Smooth muscle cell (in vitro differentiated cells): ENCODE measurements at regions not wholly inside any gene's neighbourhood (a gene's known extent, or its start where the extent isn't known, plus 50 kb on each side); places are given as distances from the start of the nearest gene placed in this dataset.

Source experiments
- DNase-seq: peaks from one replicate; lab custom pipeline; 2025; ENCODE audit not compliant: unreplicated experiment; lab: John Stamatoyannopoulos, UW
- H2AFZ ChIP-seq: fragments of 200-600 bp; sonication (generic); 2 replicates; pipeline ENCODE4 v1.6.0; 2016; ENCODE audit warnings: antibody characterized with exemption, low read depth, mild to moderate bottlenecking
- H3F3A ChIP-seq: fragments of 200-600 bp; sonication (generic); 2 replicates; pipeline ENCODE4 v1.6.0; 2017; ENCODE audit warnings: antibody characterized with exemption, low read depth
- H3K27ac ChIP-seq: fragments of 200-600 bp; sonication (generic); 2 replicates; pipeline ENCODE4 v1.5.1; 2016; ENCODE audit warnings: low read depth, mild to moderate bottlenecking
- H3K27me3 ChIP-seq: fragments of 200-600 bp; sonication (generic); 2 replicates; pipeline ENCODE4 v1.6.1; 2016; ENCODE audit warnings: low read depth, mild to moderate bottlenecking
- H3K36me3 ChIP-seq: fragments of 200-600 bp; sonication (generic); 2 replicates; pipeline ENCODE4 v1.5.1; 2016; ENCODE audit warnings: low read depth
- H3K4me1 ChIP-seq: fragments of 200-600 bp; sonication (generic); 2 replicates; pipeline ENCODE4 v1.5.1; 2016; ENCODE audit warnings: low read depth
- H3K4me2 ChIP-seq: fragments of 200-600 bp; sonication (generic); 2 replicates; pipeline ENCODE4 v1.6.0; 2016; ENCODE audit warnings: mild to moderate bottlenecking
- H3K4me3 ChIP-seq: fragments of 200-600 bp; sonication (generic); 2 replicates; pipeline ENCODE4 v1.5.1; 2016; ENCODE audit warnings: mild to moderate bottlenecking
- H3K79me2 ChIP-seq: fragments of 200-600 bp; sonication (generic); 2 replicates; pipeline ENCODE4 v1.6.0; 2016; ENCODE audit warnings: low read depth, mild to moderate bottlenecking
- H3K9ac ChIP-seq: fragments of 200-600 bp; sonication (generic); 2 replicates; pipeline ENCODE4 v1.6.0; 2016; ENCODE audit warnings: low read depth
- H3K9me3 ChIP-seq: fragments of 200-600 bp; sonication (generic); replicated peaks from 2 replicates; pipeline ENCODE4 v1.5.1; 2016; ENCODE audit warnings: low read depth
- H4K20me1 ChIP-seq: fragments of 200-600 bp; sonication (generic); 2 replicates; pipeline ENCODE4 v1.6.0; 2016; ENCODE audit warnings: low read depth
- CTCF ChIP-seq: fragments of 200-600 bp; sonication (generic); IDR thresholded peaks from 2 replicates; pipeline ENCODE4 v1.5.1; 2017; ENCODE audit warnings: borderline replicate concordance, mild to moderate bottlenecking, antibody characterized with exemption; ENCODE audit not compliant: insufficient read depth, poor library complexity, severe bottlenecking
- WGBS: methylation state at CpG from one replicate; pipeline ENCODE4 v1.1.7; 2016; ENCODE audit warnings: low lambda C conversion rate; 5-methylcytosine and 5-hydroxymethylcytosine counted together

- Histone ChIP-seq H3K4me1 (no peaks in the 10 kb centered on the region), H3K9me3 (no peaks in the 10 kb centered on the region), H3K9ac (no peak overlapping the region), H2AFZ (no peak overlapping the region), H3K79me2 (no peaks in the 10 kb centered on the region), H3F3A (no peaks in the 10 kb centered on the region), H4K20me1 (no peaks in the 10 kb centered on the region), H3K36me3 (no peaks in the 10 kb centered on the region), H3K27me3 (no peaks in the 10 kb centered on the region), H3K27ac (no peak overlapping the region), H3K4me2 (no peak overlapping the region), H3K4me3 (no peak overlapping the region)
- no peak for TF ChIP-seq CTCF
- 90% methylated on average over 3 of the region's 3 CpGs for WGBS
- no peak for DNase-seq
Measured at GRCh38 chr5:57705769-57706168, 223.2 kb upstream of the ACTBL2 start.

GRCh38 chr5:57703721-57704120 lies 221.1 kb upstream of the ACTBL2 start:
- Histone ChIP-seq H3K9ac (no peak overlapping the region), H3K4me1 (no peaks in the 10 kb centered on the region), H3K9me3 (no peaks in the 10 kb centered on the region), H3K36me3 (no peaks in the 10 kb centered on the region), H4K20me1 (no peaks in the 10 kb centered on the region), H3K79me2 (no peaks in the 10 kb centered on the region), H3K27me3 (no peaks in the 10 kb centered on the region), H3K4me3 (no peak overlapping the region), H3K4me2 (no peak overlapping the region), H2AFZ (no peak overlapping the region), H3F3A (no peaks in the 10 kb centered on the region), H3K27ac (no peak overlapping the region)
- DNase-seq: no peak
- no peak for TF ChIP-seq CTCF
- WGBS: 75% methylated on average over 1 of the region's 1 CpG

- H3K9me3 ChIP-seq: no peaks in the 10 kb centered on the region
- no peak overlapping the region for H3K4me3 ChIP-seq
- H3K36me3 ChIP-seq: no peaks in the 10 kb centered on the region
- H3K27ac ChIP-seq: no peak overlapping the region
- H4K20me1 ChIP-seq: no peaks in the 10 kb centered on the region
- H3K79me2 ChIP-seq: no peaks in the 10 kb centered on the region
- no peak for DNase-seq
- H3K9ac ChIP-seq: no peak overlapping the region
- H3K27me3 ChIP-seq: no peaks in the 10 kb centered on the region
- no peak overlapping the region for H2AFZ ChIP-seq
- 93% methylated on average over 2 of the region's 2 CpGs for WGBS
- H3K4me2 ChIP-seq: no peak overlapping the region
- peaks cover 8% of the 10 kb centered on the region for H3F3A ChIP-seq
- no peak for TF ChIP-seq CTCF
- peaks cover 8% of the 10 kb centered on the region for H3K4me1 ChIP-seq
Measured at GRCh38 chr5:57700484-57700883, 217.9 kb upstream of the ACTBL2 start.

- H3K4me3 ChIP-seq: no peak overlapping the region
- H3K79me2 ChIP-seq: no peaks in the 10 kb centered on the region
- peaks cover 8% of the 10 kb centered on the region for H3F3A ChIP-seq
- no peaks in the 10 kb centered on the region for H3K9me3 ChIP-seq
- TF ChIP-seq CTCF: no peak
- no peak overlapping the region for H2AFZ ChIP-seq
- no peak overlapping the region for H3K4me2 ChIP-seq
- peaks cover 8% of the 10 kb centered on the region for H3K4me1 ChIP-seq
- H3K9ac ChIP-seq: no peak overlapping the region
- no peak overlapping the region for H3K27ac ChIP-seq
- H4K20me1 ChIP-seq: no peaks in the 10 kb centered on the region
- WGBS: 93% methylated on average over 3 of the region's 3 CpGs
- H3K36me3 ChIP-seq: no peaks in the 10 kb centered on the region
- no peaks in the 10 kb centered on the region for H3K27me3 ChIP-seq
- no peak for DNase-seq
Measured at GRCh38 chr5:57700072-57700471, 217.5 kb upstream of the ACTBL2 start.
